GM19238 (cell line): ENCODE measurements at regions not wholly inside any gene's neighbourhood (a gene's known extent, or its start where the extent isn't known, plus 50 kb on each side); places are given as distances from the start of the nearest gene placed in this dataset.

Source experiments
- DNase-seq: peaks from one replicate; pipeline ENCODE4 v3.0.0; 2011; ENCODE audit warnings: low spot score; ENCODE audit not compliant: insufficient read length

GRCh38 chr16:7101054-7101453 is 231.6 kb upstream of the RBFOX1 start:
- no peak for DNase-seq

GRCh38 chr16:7097518-7097917 is 235.1 kb upstream of the RBFOX1 start:
- DNase-seq, result no peak

GRCh38 chr16:7093511-7093910 is 239.1 kb upstream of the RBFOX1 start:
- DNase-seq, result no peak

GRCh38 chr16:7090628-7091115 is 242.0 kb upstream of the RBFOX1 start:
- no peak for DNase-seq

GRCh38 chr16:7089751-7090150 is 242.9 kb upstream of the RBFOX1 start:
- DNase-seq, result no peak

GRCh38 chr16:7088711-7089110 is 243.9 kb upstream of the RBFOX1 start:
- no peak for DNase-seq

GRCh38 chr16:7086822-7087616 is 245.6 kb upstream of the RBFOX1 start:
- no peak for DNase-seq

GRCh38 chr16:7085776-7086175 is 246.9 kb upstream of the RBFOX1 start:
- no peak for DNase-seq

- no peak for DNase-seq
Observed at GRCh38 chr16:7083096-7083495, 249.5 kb upstream of the RBFOX1 start.

GRCh38 chr16:7077636-7078035 is 255.0 kb upstream of the RBFOX1 start:
- no peak for DNase-seq

- no peak for DNase-seq
Observed at GRCh38 chr16:7074715-7075114, 257.9 kb upstream of the RBFOX1 start.

- no peak for DNase-seq
Observed at GRCh38 chr16:7057458-7057857, 275.2 kb upstream of the RBFOX1 start.

GRCh38 chr16:7055443-7055842 is 277.2 kb upstream of the RBFOX1 start:
- DNase-seq, result no peak

- no peak for DNase-seq
Observed at GRCh38 chr16:7051591-7052349, 280.9 kb upstream of the RBFOX1 start.

GRCh38 chr16:7044331-7044730 is 288.3 kb upstream of the RBFOX1 start:
- no peak for DNase-seq

- no peak for DNase-seq
Observed at GRCh38 chr16:7038475-7038874, 294.2 kb upstream of the RBFOX1 start.

GRCh38 chr16:7037495-7037894 is 295.1 kb upstream of the RBFOX1 start:
- no peak for DNase-seq

GRCh38 chr16:7031031-7031430 is 301.6 kb upstream of the RBFOX1 start:
- DNase-seq, result no peak

GRCh38 chr16:7027401-7027800 is 305.2 kb upstream of the RBFOX1 start:
- no peak for DNase-seq

- DNase-seq, result no peak
Observed at GRCh38 chr16:7026639-7027038, 306.0 kb upstream of the RBFOX1 start.

- DNase-seq, result no peak
Observed at GRCh38 chr16:7025616-7026190, 306.9 kb upstream of the RBFOX1 start.

GRCh38 chr16:7021653-7022275 is 310.9 kb upstream of the RBFOX1 start:
- DNase-seq, result no peak
